COR-L47 (cell line): ENCODE measurements at regions not wholly inside any gene's neighbourhood (a gene's known extent, or its start where the extent isn't known, plus 50 kb on each side); places are given as distances from the start of the nearest gene placed in this dataset.
"Not testable (repeated sequence)": the region's sequence is repeated elsewhere in the genome, so short reads cannot be mapped to it uniquely, and the experiment has no call there.

ENCODE experiments used
- DNase-seq: peaks from one replicate; lab custom pipeline; 2025; lab: John Stamatoyannopoulos, UW

DNA sequence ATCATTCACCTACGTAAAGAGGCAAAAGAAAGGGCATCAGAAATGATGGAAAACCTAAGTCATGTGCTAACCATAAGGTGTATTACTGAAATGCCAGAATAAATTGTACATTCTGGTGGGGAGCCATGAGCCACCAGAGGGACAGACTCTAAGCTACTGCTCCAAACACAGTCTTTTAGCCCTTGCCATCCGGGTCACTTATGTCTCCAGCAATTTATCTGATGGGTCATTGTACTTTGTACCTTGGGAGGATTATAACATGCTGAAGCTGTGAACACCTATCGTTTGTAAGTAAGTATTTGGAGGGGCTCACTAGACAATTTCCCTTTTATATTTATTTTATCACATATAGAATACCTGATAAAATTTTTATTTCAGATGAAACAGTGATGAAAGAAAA lies 495.1 kb downstream of the KIF4B start:
- DNase-seq: no peak

DNA sequence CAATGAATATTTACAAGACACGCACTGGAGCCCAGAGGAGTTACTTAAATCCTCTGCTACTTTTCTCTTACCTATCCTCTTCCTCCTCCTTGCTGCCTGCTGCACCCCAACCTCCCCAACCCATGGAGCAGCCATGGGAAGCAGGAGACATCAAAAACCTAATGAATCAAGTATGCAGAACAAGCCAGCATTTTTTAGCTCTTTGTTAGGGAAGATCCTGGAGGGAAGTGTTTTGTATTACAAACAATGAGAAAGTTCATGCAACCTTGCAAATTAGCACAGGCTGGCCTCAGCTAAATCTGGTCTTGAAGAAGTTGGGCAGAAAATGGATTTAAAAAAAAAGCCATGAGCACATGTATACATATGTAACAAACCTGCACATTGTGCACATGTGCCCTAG lies 498.8 kb downstream of the KIF4B start:
- no peak for DNase-seq

GRCh38 chr5:155514105-155514563 lies 500.6 kb downstream of the KIF4B start:
- DNase-seq: no peak

GRCh38 chr5:155522540-155522939 lies 509.0 kb downstream of the KIF4B start:
- DNase-seq: no peak

- DNase-seq: no peak
Measured at GRCh38 chr5:155529362-155529761, 515.8 kb downstream of the KIF4B start.

GRCh38 chr5:155530046-155530445 lies 516.5 kb downstream of the KIF4B start:
- no peak for DNase-seq

DNA sequence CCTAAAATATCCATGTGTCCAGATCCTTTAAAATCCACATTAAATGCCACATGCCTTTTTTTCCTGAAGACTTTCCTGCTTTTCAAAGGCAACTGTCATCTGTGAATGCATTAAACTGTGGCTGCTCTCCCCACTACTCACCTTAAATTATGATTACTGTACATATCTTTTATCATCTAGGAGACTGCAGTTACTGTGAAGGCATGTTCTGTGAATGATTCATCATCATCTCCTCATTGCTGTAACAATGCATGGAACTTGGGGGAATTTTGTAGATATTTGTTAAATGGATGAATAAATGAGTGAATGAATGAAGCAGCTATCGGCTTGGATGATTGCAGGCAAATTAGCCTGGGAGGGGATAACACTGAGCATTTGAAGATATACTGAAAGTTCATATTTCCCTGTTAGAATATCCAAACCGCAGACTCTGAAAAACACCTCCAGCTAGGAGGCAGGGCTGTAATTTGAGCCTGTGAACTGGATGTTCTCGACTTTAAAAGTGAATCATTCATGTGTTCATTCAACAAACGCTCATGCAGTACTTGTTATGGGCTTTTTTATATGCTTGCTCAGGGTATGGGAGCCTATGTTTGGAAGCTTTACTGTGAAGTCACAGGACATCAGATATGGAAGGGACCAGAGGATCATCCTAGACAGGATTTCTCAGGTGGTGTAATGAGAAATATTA lies 519.2 kb downstream of the KIF4B start:
- DNase-seq: no peak

DNA sequence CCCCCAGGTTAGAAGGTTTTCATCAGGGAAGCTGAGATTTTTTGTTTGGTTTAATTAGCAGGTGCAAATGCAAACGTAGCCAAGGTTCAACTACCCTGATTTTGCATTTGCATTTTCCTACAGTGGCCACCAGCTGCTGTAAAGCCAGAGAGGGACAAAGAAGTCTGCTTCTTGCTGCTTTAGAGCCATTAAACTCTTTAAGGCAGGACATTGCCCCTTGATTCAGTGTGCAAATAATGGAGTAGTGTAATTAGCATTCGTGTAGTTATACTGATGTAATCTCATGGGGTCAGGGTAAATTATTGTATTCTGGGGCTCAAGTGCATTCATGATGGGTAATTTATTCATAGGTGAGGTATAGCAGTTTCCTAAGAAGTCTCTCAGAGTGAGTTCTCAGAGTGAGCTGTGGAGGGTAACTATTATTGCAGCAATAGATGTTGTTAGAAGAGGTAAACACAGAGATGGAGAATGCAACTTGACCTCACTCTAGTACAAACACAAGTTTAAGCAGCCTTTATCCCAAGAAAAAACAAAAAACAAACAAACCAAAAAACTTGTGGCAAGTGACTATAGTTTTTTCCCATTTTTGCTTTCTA lies 526.5 kb downstream of the KIF4B start:
- peak; percentile 42 for DNase-seq

DNA sequence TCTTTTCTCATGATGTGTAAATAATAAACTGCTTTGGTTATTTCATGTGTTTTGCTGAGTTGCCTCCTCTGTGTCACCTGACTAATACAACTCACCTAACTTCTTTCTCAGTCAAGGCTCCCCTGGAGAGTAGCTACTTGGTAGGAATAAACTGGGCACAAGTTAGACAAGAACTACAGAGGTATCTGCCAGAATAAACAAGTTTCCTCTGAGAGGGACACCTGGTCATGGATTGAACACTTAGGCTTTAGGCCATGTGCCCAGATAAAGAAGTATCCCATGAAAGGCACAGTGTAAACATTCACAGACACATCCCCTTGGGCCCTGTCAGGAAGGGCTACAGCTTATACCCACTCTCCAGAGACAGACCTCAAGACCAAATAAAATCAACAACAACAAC lies 532.5 kb downstream of the KIF4B start:
- DNase-seq: peak; percentile 12

DNA sequence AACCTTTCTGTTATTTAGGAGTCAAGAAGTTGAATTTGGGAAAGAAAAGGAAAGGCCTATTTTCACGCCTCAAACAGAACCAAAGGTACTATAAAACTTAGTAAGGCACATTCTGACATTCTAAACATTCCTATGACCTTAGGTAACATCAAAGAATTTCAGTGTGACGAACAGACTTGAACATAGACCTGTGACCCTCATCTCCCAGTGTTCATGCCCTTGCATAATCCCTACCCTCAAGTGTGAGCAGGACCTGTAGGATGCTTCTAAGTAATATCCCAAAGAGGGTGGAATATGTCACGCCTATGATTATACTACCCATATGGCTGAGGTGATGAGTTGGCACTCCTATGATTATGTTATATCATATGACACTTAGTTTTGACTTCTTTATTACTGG lies 540.9 kb downstream of the KIF4B start:
- no peak for DNase-seq

GRCh38 chr5:155556222-155556621 lies 542.7 kb downstream of the KIF4B start:
- DNase-seq: no peak

GRCh38 chr5:155556700-155557099 lies 543.1 kb downstream of the KIF4B start:
- DNase-seq: no peak

- DNase-seq: no peak
Measured at GRCh38 chr5:155562158-155562557, 548.6 kb downstream of the KIF4B start.

DNA sequence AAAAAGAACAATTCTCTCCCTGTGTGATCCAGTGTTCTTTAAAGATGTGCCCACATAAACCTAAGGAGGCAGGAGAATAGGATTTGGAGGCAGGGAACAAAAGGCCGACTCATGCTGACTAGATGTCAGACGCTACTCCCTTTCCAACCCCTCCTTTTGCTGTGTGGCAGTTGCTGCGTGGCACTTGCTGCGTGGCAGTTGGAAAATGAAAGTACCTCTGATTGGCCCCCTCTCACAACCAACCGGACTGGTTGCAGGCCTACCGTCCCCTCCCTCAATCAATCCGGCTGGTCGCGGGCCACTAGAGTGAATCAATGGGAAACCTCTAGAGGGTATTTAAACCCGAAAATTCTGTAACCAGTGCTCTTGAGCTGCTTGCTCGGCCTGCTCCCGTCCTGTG lies 551.0 kb downstream of the KIF4B start:
- DNase-seq: no peak

- DNase-seq: no peak
Measured at GRCh38 chr5:155575861-155576260, 562.3 kb downstream of the KIF4B start.

- not testable (repeated sequence) for DNase-seq
Measured at GRCh38 chr5:155586808-155587207, 573.3 kb downstream of the KIF4B start.

DNA sequence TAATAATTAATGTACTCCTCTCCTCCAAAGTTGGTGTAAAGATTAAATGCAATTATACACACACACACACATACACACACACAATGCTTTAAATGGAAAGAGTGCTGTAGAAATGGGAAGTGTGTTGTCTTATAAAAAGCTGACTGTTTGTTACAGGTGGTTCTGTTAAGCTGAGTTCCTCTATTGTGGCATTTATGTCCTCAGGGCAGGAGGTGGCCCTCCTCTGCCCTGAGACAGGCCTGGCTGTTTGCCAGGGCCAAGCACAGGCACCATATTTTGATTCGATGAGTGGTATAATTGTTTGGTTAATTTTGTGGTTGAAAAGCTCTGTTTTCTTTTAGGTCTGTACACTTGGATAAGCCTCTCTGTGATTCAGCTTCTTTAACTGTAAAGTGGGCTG lies 573.9 kb downstream of the KIF4B start:
- DNase-seq: peak; percentile 10

GRCh38 chr5:155591273-155591672 lies 577.7 kb downstream of the KIF4B start:
- no peak for DNase-seq

DNA sequence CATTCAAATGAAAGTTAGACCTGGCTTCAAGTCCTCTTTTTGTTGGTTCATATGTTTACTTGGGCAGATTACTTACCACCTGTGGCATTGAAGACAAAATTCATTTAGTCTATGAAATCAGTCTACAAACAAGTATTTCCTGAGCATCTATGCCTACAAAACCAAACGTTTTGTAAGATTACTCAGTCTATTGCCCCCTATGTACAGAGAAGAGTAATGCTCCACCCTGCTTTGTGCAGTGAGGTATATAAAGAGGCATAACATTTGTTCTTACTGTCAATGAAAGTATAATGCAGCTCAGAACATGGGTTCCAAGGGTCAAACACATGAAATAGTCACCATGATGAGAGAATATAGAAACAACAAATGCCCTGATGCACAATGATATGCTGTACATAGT lies 580.7 kb downstream of the KIF4B start:
- no peak for DNase-seq

DNA sequence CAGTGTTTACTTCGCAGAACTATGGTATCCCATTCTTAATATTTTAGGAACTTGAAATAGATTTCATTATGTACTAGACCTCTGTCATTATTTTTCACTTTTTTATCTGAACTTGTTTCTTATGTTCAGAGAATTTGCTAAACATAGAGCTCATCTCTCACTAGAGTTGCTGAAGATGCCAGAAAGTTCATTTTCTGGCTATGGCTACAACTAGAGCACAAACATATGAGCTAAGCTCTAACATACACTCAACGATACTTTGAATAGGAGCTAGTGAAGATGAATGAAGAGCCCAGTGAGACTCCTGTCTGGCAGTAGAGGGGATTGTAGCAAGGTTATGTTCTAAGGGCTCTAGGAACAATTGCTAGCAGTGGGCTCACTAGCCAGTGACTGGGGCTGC lies 582.2 kb downstream of the KIF4B start:
- no peak for DNase-seq

- no peak for DNase-seq
Measured at GRCh38 chr5:155598552-155598951, 585.0 kb downstream of the KIF4B start.

GRCh38 chr5:155605920-155606319 lies 592.4 kb downstream of the KIF4B start:
- no peak for DNase-seq

DNA sequence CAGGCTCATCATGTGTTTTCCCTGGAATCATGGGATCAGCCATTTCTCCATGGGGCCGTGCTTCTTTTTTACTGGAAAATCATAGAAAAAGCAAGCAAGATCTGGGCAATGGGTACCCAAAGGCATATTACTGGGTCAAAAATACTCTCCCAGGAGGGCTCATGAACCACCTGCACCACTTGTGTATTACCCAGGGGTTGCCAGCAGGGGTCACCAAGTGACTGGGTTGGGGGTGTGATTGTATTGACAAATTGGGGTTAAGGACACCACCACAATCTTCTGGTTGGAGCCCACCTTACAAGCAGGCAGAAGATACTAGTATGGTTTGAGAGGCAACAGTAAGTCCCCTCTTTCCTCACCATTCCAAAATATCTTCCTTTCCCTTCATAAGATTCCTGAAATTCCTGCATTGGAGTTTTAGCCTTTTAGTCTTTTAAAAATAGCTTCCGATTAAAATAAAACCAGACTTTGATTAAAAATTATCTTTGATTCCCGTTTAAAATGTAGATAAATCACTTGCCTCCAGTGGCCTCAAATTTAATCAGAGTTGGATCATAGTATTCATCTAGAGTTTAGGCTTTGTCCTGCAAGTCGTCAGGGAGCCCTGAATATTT lies 603.3 kb downstream of the KIF4B start:
- peak; percentile 10 for DNase-seq

DNA sequence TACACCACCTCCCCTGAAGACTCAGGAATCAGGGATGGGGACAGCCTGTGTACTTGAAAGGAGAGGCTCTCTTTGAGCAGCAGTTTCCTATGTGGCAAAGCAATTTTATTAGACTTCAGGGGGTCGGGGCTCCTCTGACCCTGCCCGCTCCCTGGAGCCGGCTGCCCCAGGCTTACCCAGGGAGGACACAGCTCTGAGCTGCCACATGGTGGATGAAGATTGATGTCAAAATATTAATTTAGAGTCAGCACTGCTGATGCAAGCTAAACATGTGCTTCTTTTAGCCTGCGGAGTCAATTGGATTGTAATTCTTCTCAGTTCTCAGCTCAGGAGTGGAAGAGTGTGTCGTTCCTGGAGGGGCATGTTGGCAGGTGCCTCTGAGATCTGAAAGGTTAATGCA lies 606.1 kb downstream of the KIF4B start:
- DNase-seq: no peak
